ENCODE measurements at regions not wholly inside any gene's neighbourhood (a gene's known extent, or its start where the extent isn't known, plus 50 kb on each side); places are given as distances from the start of the nearest gene placed in this dataset.
"Not testable (repeated sequence)": the region's sequence is repeated elsewhere in the genome, so short reads cannot be mapped to it uniquely, and the experiment has no call there.

DNA sequence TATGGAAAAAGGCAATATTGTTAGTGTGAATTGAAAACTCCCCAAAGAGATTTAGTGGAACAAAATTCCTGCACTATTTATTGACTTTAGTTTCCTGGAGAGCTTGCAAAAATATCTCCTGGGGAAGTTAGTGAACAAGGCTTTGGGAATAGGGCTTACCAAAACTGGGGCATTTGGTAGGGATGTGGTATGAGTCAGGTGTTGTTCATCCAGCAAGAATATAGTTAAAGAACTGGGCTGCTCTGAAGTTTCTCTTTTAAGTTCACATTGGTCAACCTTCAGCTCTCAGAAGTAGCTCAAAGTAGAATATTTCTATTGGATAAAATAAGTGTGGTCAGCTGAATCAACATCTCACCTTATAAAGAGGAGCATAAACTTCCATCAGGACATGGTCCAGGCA lies 185.0 kb downstream of the CPE start:
- no peaks in the 10 kb centered on the region for H3K4me1 ChIP-seq
- no peaks in the 10 kb centered on the region for H3K9me3 ChIP-seq
- H3K27me3 ChIP-seq: no peaks in the 10 kb centered on the region
- FAIRE-seq: no peak
- H3K27ac ChIP-seq: no peak overlapping the region
- no peak for ATAC-seq
- DNase-seq: no peak
- H3K4me3 ChIP-seq: no peak overlapping the region
- intact Hi-C loops (cut with DNase I): no loop called here
- TF ChIP-seq, protein P1, sequence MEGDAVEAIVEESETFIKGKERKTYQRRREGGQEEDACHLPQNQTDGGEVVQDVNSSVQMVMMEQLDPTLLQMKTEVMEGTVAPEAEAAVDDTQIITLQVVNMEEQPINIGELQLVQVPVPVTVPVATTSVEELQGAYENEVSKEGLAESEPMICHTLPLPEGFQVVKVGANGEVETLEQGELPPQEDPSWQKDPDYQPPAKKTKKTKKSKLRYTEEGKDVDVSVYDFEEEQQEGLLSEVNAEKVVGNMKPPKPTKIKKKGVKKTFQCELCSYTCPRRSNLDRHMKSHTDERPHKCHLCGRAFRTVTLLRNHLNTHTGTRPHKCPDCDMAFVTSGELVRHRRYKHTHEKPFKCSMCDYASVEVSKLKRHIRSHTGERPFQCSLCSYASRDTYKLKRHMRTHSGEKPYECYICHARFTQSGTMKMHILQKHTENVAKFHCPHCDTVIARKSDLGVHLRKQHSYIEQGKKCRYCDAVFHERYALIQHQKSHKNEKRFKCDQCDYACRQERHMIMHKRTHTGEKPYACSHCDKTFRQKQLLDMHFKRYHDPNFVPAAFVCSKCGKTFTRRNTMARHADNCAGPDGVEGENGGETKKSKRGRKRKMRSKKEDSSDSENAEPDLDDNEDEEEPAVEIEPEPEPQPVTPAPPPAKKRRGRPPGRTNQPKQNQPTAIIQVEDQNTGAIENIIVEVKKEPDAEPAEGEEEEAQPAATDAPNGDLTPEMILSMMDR (IDR thresholded peaks at IDR 0.05): no peak
- H3K36me3 ChIP-seq: no peaks in the 10 kb centered on the region

DNA sequence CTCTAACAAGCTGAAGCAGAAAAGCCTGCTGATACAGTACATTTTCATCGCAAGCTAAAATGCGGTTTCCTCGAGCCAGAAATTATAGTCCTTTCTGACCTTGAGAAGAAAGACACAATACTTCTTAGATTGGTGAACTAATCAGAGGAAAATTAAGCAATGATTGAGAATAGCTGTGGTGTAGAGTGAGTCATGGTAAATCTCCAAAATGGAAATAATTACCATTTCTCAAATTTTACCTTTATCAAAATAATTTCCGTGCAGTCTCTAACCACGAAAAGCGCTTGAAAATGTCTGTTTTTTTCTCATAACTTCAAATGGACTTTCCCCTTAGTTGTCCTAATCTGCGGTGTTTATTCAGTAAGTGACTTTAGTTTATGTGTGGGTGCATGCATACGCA lies 190.2 kb downstream of the CPE start:
- Histone ChIP-seq H3K9me3 (no peaks in the 10 kb centered on the region), H3K4me1 (no peaks in the 10 kb centered on the region), H3K4me3 (no peak overlapping the region), H3K27me3 (no peaks in the 10 kb centered on the region), H3K36me3 (no peaks in the 10 kb centered on the region), H3K27ac (no peak overlapping the region)
- TF ChIP-seq, protein P1 (IDR thresholded peaks at IDR 0.05): no peak
- WGBS, 2 donors: 88 to 90% methylated on average over 8 of the region's 8 CpGs
- no peak for FAIRE-seq
- intact Hi-C loops (cut with DNase I): no loop called here
- DNase-seq: no peak
- no peak for ATAC-seq

DNA sequence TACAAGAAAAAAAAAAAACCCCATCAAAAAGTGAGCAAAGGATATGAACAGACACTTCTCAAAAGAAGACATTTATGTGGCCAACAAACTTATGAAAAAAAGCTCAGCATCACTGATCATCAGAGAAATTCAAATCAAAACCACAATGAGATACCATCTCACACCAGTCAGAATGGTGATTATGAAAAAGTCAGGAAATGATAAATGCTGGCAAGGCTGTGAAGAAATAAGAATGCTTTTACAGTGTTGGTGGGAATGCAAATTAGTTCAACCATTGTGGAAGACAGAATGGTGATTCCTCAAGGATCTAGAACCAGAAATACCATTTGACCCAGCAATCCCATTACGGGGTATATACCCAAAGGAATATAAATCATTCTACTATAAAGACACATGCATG lies 192.7 kb downstream of the CPE start:
- ATAC-seq; H3K36me3 ChIP-seq; FAIRE-seq; DNase-seq; H3K4me1 ChIP-seq; H3K27me3 ChIP-seq; H3K27ac ChIP-seq; intact Hi-C loops (cut with DNase I); H3K9me3 ChIP-seq; H3K4me3 ChIP-seq: not testable (repeated sequence)
- WGBS, 2 donors: 96% methylated on average over 1 of the region's 1 CpG

DNA sequence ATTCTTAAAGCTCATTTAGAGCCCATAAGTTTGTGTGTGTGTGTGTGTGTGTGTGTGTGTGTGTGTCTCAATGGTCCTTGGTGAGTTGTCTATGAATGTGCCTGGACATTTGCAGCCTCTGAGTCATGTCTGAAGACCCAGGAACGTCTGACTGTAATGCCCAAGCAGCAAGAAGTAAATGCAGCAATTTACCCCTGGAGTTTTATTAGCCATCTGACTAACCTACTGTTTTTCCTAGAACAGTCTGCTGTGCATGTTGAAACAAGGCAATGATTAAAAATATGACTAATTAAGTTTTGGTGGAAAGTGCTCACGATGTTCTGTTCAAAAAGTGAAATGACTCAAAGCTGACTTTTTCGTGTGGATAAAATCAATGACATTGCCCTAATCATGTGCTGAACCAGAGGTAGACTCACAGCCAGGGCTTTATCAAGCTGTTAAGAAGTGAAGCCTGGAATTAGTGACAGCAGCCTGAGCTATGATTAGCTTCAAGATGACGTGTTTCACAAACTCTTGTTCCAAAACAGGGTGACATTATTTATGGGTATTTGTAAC lies 201.6 kb downstream of the CPE start:
- DNase-seq (peak in 1 of 6 donors; percentile 13), FAIRE-seq (no peak), ATAC-seq (peak; percentile 68 to 84 (median 76))

DNA sequence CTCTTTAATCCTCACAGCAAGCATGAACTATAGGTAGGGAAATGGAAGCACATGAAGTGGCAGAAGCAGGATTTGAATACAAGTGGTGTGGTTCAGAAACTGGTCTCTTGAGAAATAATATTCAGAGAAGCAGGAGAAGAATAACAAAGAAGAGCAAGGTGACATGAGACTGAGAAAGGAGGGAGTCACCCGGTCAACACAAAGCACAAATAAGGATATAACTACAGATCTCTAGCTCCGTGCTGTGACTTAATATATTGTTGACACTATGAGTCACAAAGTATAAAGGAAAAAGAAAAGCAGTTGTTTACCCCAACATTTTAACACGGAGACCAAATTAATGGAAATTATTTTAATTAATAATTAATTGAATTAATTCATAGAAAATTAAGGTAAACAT lies 204.5 kb downstream of the CPE start:
- DNase-seq (no peak), ATAC-seq (no peak), FAIRE-seq (no peak)
- no peak overlapping the region for H3K27ac ChIP-seq
- WGBS, 2 donors: 83 to 91% methylated on average over 3 of the region's 3 CpGs
- no peaks in the 10 kb centered on the region for H3K9me3 ChIP-seq
- no peaks in the 10 kb centered on the region for H3K36me3 ChIP-seq
- no peak overlapping the region for H3K4me3 ChIP-seq
- TF ChIP-seq, protein P1 (IDR thresholded peaks at IDR 0.05): no peak
- H3K27me3 ChIP-seq: no peaks in the 10 kb centered on the region
- peaks cover 0 to 3% (median 0%) of the 10 kb centered on the region in 3 donors for H3K4me1 ChIP-seq
- intact Hi-C loops (cut with DNase I): no loop called here

More for the DNA sequence above, 201.6 kb downstream of the CPE start:
- Histone ChIP-seq H3K4me1 (peaks cover 0 to 3% (median 0%) of the 10 kb centered on the region in 3 donors), H3K36me3 (no peaks in the 10 kb centered on the region), H3K9me3 (no peaks in the 10 kb centered on the region), H3K4me3 (no peak overlapping the region), H3K27ac (no peak overlapping the region), H3K27me3 (no peaks in the 10 kb centered on the region)
- 5 to 10% methylated on average over 4 of the region's 4 CpGs for WGBS, 2 donors
- TF ChIP-seq, protein P1 (IDR thresholded peaks at IDR 0.05): no peak
- intact Hi-C loops (cut with DNase I): no loop called here

All from pancreas (tissue), 10 donors.